ENCODE measurements at regions not wholly inside any gene's neighbourhood (a gene's known extent, or its start where the extent isn't known, plus 50 kb on each side); places are given as distances from the start of the nearest gene placed in this dataset.

- TF ChIP-seq, protein P1, sequence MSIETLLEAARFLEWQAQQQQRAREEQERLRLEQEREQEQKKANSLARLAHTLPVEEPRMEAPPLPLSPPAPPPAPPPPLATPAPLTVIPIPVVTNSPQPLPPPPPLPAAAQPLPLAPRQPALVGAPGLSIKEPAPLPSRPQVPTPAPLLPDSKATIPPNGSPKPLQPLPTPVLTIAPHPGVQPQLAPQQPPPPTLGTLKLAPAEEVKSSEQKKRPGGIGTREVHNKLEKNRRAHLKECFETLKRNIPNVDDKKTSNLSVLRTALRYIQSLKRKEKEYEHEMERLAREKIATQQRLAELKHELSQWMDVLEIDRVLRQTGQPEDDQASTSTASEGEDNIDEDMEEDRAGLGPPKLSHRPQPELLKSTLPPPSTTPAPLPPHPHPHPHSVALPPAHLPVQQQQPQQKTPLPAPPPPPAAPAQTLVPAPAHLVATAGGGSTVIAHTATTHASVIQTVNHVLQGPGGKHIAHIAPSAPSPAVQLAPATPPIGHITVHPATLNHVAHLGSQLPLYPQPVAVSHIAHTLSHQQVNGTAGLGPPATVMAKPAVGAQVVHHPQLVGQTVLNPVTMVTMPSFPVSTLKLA (IDR thresholded peaks at IDR 0.05) = 0 out of 2 replicates have a peak, but pooled peaks have one; percentile 12
- no peak for TF ChIP-seq SATB2 (CRISPR knock-in tag; IDR thresholded peaks at IDR 0.05)
- 21% methylated on average over 4 of the region's 4 CpGs for WGBS (ENCODE audit: low lambda C conversion rate)
- FAIRE-seq (no peak), ATAC-seq (no peak), DNase-seq (ENCODE audit: low spot score) (no peak)
- Histone ChIP-seq H3K9ac (ENCODE audit: insufficient read depth, low read depth, low read length) (no peak overlapping the region), H3K4me1 (ENCODE audit: insufficient read depth, low read length) (no peaks in the 10 kb centered on the region), H3K36me3 (replicated peaks in 1 of 2; ENCODE audit: control insufficient read depth in 1 of 2, insufficient read depth in 2 of 2, low read length in 2 of 2) (no peaks in the 10 kb centered on the region), H3K4me2 (ENCODE audit: low read depth, low read length) (no peak overlapping the region), H2AFZ (ENCODE audit: low read length) (no peak overlapping the region), H3K79me2 (ENCODE audit: insufficient read depth, low read length) (no peaks in the 10 kb centered on the region), H3K9me3 (ENCODE audit: low read length) (peaks cover 34% of the 10 kb centered on the region), H3K27ac (ENCODE audit: extremely low read length, insufficient read depth, low read length) (no peak overlapping the region), H3K4me3 (replicated peaks in 1 of 3; ENCODE audit: insufficient read depth in 1 of 3, low read depth in 2 of 3, low read length in 3 of 3) (no peak overlapping the region), H3K27me3 (ENCODE audit: control insufficient read depth in 1 of 2, insufficient read depth in 2 of 2, low read length in 2 of 2) (no peaks in the 10 kb centered on the region), H4K20me1 (ENCODE audit: insufficient read depth, low read length) (no peaks in the 10 kb centered on the region)
- in situ Hi-C loops (cut with HindIII; ENCODE audit: extremely low pct_ligation_motif_present, low pct_unique_long_range_greater_than_20kb) (no loop called here), intact Hi-C loops (cut with micrococcal nuclease; ENCODE audit: unreplicated experiment) (no loop called here)
- CTCF ChIA-PET (ENCODE audit: low intra/inter-chr PET ratio, low total read pairs) = no interaction called here
- POLR2A ChIA-PET = no interaction called here
- no TSS peak for BruUV-seq (replicated peaks)
Observed at GRCh38 chr1:81313289-81313688, 487.4 kb upstream of the ADGRL2 start.

GRCh38 chr1:81312272-81312754 is 488.4 kb upstream of the ADGRL2 start:
- POLR2A ChIA-PET = no interaction called here
- no peak overlapping the region for H3K9ac ChIP-seq (ENCODE audit: insufficient read depth, low read depth, low read length)
- H3K9me3 ChIP-seq (ENCODE audit: low read length) = peaks cover 32% of the 10 kb centered on the region
- intact Hi-C loops (cut with micrococcal nuclease; ENCODE audit: unreplicated experiment) = no loop called here
- CTCF ChIA-PET (ENCODE audit: low intra/inter-chr PET ratio, low total read pairs) = no interaction called here
- H4K20me1 ChIP-seq (ENCODE audit: insufficient read depth, low read length) = no peaks in the 10 kb centered on the region
- in situ Hi-C loops (cut with HindIII; ENCODE audit: extremely low pct_ligation_motif_present, low pct_unique_long_range_greater_than_20kb) = no loop called here
- no peak for ATAC-seq
- no peak overlapping the region for H3K4me3 ChIP-seq (replicated peaks in 1 of 3; ENCODE audit: insufficient read depth in 1 of 3, low read depth in 2 of 3, low read length in 3 of 3)
- no peaks in the 10 kb centered on the region for H3K4me1 ChIP-seq (ENCODE audit: insufficient read depth, low read length)
- no peaks in the 10 kb centered on the region for H3K36me3 ChIP-seq (replicated peaks in 1 of 2; ENCODE audit: control insufficient read depth in 1 of 2, insufficient read depth in 2 of 2, low read length in 2 of 2)
- no TSS peak for BruUV-seq (replicated peaks)
- no peak overlapping the region for H3K4me2 ChIP-seq (ENCODE audit: low read depth, low read length)
- no peak for FAIRE-seq
- no peaks in the 10 kb centered on the region for H3K27me3 ChIP-seq (ENCODE audit: control insufficient read depth in 1 of 2, insufficient read depth in 2 of 2, low read length in 2 of 2)
- no peak overlapping the region for H2AFZ ChIP-seq (ENCODE audit: low read length)
- 12% methylated on average over 8 of the region's 8 CpGs for WGBS (ENCODE audit: low lambda C conversion rate)
- H3K79me2 ChIP-seq (ENCODE audit: insufficient read depth, low read length) = no peaks in the 10 kb centered on the region
- no peak for DNase-seq (ENCODE audit: low spot score)
- no peak overlapping the region for H3K27ac ChIP-seq (ENCODE audit: extremely low read length, insufficient read depth, low read length)
- no peak for TF ChIP-seq ZNF616 (CRISPR knock-in tag; IDR thresholded peaks at IDR 0.05; ENCODE audit: low read depth)
- no peak for TF ChIP-seq TFDP1 (CRISPR knock-in tag; IDR thresholded peaks at IDR 0.05; ENCODE audit: borderline replicate concordance)
- TF ChIP-seq, protein P2, sequence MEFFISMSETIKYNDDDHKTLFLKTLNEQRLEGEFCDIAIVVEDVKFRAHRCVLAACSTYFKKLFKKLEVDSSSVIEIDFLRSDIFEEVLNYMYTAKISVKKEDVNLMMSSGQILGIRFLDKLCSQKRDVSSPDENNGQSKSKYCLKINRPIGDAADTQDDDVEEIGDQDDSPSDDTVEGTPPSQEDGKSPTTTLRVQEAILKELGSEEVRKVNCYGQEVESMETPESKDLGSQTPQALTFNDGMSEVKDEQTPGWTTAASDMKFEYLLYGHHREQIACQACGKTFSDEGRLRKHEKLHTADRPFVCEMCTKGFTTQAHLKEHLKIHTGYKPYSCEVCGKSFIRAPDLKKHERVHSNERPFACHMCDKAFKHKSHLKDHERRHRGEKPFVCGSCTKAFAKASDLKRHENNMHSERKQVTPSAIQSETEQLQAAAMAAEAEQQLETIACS (CRISPR knock-in tag; IDR thresholded peaks at IDR 0.05) = no peak
- TF ChIP-seq RELA (CRISPR knock-in tag; IDR thresholded peaks at IDR 0.05) = no peak
- no peak for TF ChIP-seq HMGA1 (CRISPR knock-in tag; conservative IDR thresholded peaks at IDR 0.05)
- TF ChIP-seq, protein P3, sequence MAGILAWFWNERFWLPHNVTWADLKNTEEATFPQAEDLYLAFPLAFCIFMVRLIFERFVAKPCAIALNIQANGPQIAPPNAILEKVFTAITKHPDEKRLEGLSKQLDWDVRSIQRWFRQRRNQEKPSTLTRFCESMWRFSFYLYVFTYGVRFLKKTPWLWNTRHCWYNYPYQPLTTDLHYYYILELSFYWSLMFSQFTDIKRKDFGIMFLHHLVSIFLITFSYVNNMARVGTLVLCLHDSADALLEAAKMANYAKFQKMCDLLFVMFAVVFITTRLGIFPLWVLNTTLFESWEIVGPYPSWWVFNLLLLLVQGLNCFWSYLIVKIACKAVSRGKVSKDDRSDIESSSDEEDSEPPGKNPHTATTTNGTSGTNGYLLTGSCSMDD (CRISPR knock-in tag; IDR thresholded peaks at IDR 0.05) = no peak
- TF ChIP-seq, protein P4, sequence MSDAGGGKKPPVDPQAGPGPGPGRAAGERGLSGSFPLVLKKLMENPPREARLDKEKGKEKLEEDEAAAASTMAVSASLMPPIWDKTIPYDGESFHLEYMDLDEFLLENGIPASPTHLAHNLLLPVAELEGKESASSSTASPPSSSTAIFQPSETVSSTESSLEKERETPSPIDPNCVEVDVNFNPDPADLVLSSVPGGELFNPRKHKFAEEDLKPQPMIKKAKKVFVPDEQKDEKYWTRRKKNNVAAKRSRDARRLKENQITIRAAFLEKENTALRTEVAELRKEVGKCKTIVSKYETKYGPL (CRISPR knock-in tag; IDR thresholded peaks at IDR 0.05) = no peak
- TF ChIP-seq SKIL (CRISPR knock-in tag; IDR thresholded peaks at IDR 0.05; ENCODE audit: borderline replicate concordance) = no peak
- TF ChIP-seq ETV6 (CRISPR knock-in tag; conservative IDR thresholded peaks at IDR 0.05) = no peak

All from HepG2 (cell line).